ENCODE measurements at regions not wholly inside any gene's neighbourhood (a gene's known extent, or its start where the extent isn't known, plus 50 kb on each side); places are given as distances from the start of the nearest gene placed in this dataset.

DNA sequence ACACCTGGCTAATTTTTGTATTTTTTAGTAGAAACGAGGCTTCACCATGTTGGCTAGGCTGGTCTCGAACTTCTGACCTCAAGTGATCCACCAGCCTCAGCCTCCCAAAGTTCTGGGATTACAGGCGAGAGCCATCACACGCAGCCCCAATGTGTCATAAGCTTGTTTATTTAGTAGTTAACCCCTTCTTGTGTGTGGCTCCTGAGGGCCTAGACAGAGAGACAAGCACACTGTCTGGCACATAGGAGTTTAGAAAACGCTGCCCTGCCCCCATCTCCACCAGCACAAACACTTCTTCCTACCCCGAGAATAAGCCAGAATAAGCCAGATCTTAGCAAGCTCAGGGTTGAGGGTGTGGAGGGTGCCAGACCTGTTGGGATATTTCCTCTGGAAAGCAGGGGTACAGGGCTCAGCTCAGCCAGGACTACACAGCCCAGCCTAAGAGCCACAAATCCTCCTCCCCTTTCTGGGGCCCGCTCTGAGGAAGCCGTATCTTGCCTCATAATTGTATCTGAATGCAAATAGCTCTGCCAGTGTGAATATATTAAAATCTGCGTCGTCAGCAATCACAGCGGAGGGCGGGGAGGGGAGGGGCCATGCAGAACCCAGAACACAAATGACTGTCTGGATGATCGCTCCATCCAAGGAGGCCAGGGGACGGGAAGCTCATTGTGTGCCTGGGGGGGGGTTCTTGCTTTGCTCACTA, 247.3 kb downstream of the MN1 start:
- no peak overlapping the region for H3K4me2 ChIP-seq (ENCODE audit: insufficient read depth, low read length, poor library complexity, severe bottlenecking)
- peak overlapping the region; percentile 21 for H2BK5ac ChIP-seq (ENCODE audit: low read length)
- H3K36me3 ChIP-seq (replicated peaks in 1 of 2; ENCODE audit: control insufficient read depth in 2 of 2, insufficient read depth in 2 of 2, low read length in 2 of 2): no peaks in the 10 kb centered on the region
- no peaks in the 10 kb centered on the region for H3K79me1 ChIP-seq (ENCODE audit: low read depth, low read length)
- H4K8ac ChIP-seq (ENCODE audit: low read depth, low read length): no peak overlapping the region
- H3K4ac ChIP-seq (ENCODE audit: low read length): no peak overlapping the region
- peak overlapping the region; percentile 82 for H2AFZ ChIP-seq (ENCODE audit: low read length)
- DNase-seq (ENCODE audit: low spot score): no peak
- no peak overlapping the region for H3K27ac ChIP-seq (replicated peaks; ENCODE audit: low read length)
- H3K14ac ChIP-seq (ENCODE audit: low read length): no peak overlapping the region
- peaks cover 19 to 36% of the 10 kb centered on the region in 2 donors for H3K4me1 ChIP-seq (ENCODE audit: control insufficient read depth in 2 of 2, insufficient read depth in 1 of 2, low read depth in 1 of 2, low read length in 2 of 2)
- H2AK5ac ChIP-seq (ENCODE audit: low read depth, low read length): peak overlapping the region; percentile 52
- no peaks in the 10 kb centered on the region for H3K27me3 ChIP-seq (ENCODE audit: control insufficient read depth in 3 of 3, insufficient read depth in 3 of 3, low read depth in 1 of 3, low read length in 3 of 3)
- H3K9me3 ChIP-seq (replicated peaks in 1 of 2; ENCODE audit: control insufficient read depth in 2 of 2, insufficient read depth in 1 of 2, low read depth in 1 of 2, low read length in 2 of 2): peaks cover 0 to 8% of the 10 kb centered on the region in 2 donors
- H3K23ac ChIP-seq (ENCODE audit: low read depth, low read length, poor library complexity): no peak overlapping the region
- H3K4me3 ChIP-seq (ENCODE audit: low read length in 2 of 2): no peak overlapping the region
- peak overlapping the region; percentile 23 for H3K18ac ChIP-seq (ENCODE audit: low read length)
- WGBS, 2 donors (ENCODE audit: extremely low coverage in 2 of 2, insufficient read length in 2 of 2, insufficient replicate concordance in 1 of 2): no CpG with 5 or more reads among the region's 14 CpGs
- H3K9ac ChIP-seq (ENCODE audit: low read depth, low read length, poor library complexity): no peak overlapping the region
- H2BK12ac ChIP-seq (ENCODE audit: low read length): no peak overlapping the region
- H4K91ac ChIP-seq (ENCODE audit: low read depth, low read length, poor library complexity): no peak overlapping the region
- H2BK120ac ChIP-seq (ENCODE audit: low read depth, low read length): no peak overlapping the region
- peak overlapping the region; percentile 50 for H2BK15ac ChIP-seq (ENCODE audit: low read length)

DNA sequence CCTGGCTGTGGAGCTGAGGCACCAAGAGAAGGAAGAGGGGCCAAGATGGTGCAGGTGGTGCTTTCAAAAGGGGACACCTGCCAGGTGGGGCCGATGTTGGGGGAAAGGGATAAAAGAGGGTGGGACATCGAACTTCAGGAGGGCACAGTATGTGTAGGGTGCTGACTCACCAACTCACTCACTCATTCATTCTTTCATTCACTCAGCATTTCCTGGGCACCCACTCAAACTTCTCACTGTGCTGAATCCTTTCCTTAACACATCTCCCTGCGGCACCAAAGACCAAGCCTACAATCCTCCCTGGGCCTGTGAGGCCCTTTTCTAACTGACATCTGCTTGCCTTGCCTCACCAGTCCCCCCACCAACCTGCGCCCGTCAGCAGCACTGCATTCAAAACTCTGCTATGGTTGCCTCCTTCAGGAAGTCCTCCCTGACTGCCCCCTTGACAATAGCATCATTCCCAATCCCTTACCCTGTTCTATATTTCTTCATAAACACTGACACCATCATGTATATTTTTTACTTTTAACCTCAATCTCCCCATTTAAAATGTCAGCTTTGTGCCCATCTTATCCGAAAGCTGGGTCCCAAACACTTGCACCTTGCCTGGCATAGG, 246.6 kb downstream of the MN1 start:
- Histone ChIP-seq H3K4ac (ENCODE audit: low read length) (no peak overlapping the region), H3K14ac (ENCODE audit: low read length) (no peak overlapping the region), H3K18ac (ENCODE audit: low read length) (peak overlapping the region; percentile 38), H3K27me3 (ENCODE audit: control insufficient read depth in 3 of 3, insufficient read depth in 3 of 3, low read depth in 1 of 3, low read length in 3 of 3) (no peaks in the 10 kb centered on the region), H2BK15ac (ENCODE audit: low read length) (peak overlapping the region; percentile 50), H3K27ac (replicated peaks; ENCODE audit: low read length) (no peak overlapping the region), H2BK120ac (ENCODE audit: low read depth, low read length) (no peak overlapping the region), H3K9me3 (replicated peaks in 1 of 2; ENCODE audit: control insufficient read depth in 2 of 2, insufficient read depth in 1 of 2, low read depth in 1 of 2, low read length in 2 of 2) (peaks cover 0 to 8% of the 10 kb centered on the region in 2 donors), H2BK12ac (ENCODE audit: low read length) (no peak overlapping the region), H4K8ac (ENCODE audit: low read depth, low read length) (no peak overlapping the region), H2BK5ac (ENCODE audit: low read length) (peak overlapping the region; percentile 21), H3K9ac (ENCODE audit: low read depth, low read length, poor library complexity) (no peak overlapping the region), H2AK5ac (ENCODE audit: low read depth, low read length) (peak overlapping the region; percentile 52), H4K91ac (ENCODE audit: low read depth, low read length, poor library complexity) (peak overlapping the region; percentile 86), H3K4me1 (ENCODE audit: control insufficient read depth in 2 of 2, insufficient read depth in 1 of 2, low read depth in 1 of 2, low read length in 2 of 2) (peaks cover 19 to 39% of the 10 kb centered on the region in 2 donors), H3K4me3 (ENCODE audit: low read length in 2 of 2) (no peak overlapping the region), H2AFZ (ENCODE audit: low read length) (peak overlapping the region; percentile 82), H3K36me3 (replicated peaks in 1 of 2; ENCODE audit: control insufficient read depth in 2 of 2, insufficient read depth in 2 of 2, low read length in 2 of 2) (no peaks in the 10 kb centered on the region), H3K79me1 (ENCODE audit: low read depth, low read length) (no peaks in the 10 kb centered on the region), H3K4me2 (ENCODE audit: insufficient read depth, low read length, poor library complexity, severe bottlenecking) (no peak overlapping the region), H3K23ac (ENCODE audit: low read depth, low read length, poor library complexity) (no peak overlapping the region)
- no peak for DNase-seq (ENCODE audit: low spot score)
- WGBS, 2 donors (ENCODE audit: extremely low coverage in 2 of 2, insufficient read length in 2 of 2, insufficient replicate concordance in 1 of 2): no CpG with 5 or more reads among the region's 6 CpGs

DNA sequence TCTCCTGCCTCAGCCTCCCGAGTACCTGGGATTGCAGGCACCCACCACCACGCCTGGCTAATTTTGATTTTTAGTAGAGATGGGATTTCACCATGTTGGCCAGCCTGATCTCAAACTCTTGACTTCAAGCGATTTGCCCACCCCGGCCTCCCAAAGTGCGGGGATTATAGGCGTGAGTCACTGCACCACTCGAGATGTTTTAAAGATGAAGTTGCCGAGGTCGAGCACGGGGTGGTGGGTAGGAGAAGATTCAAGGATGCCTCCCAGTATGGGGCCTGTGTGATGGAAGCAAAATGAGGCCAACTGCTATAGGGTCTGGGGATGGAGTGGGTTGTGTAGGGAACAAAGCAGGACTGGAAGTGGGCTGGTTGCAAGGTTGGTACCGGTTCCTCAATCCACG, 245.2 kb downstream of the MN1 start:
- H3K36me3 ChIP-seq (replicated peaks in 1 of 2; ENCODE audit: control insufficient read depth in 2 of 2, insufficient read depth in 2 of 2, low read length in 2 of 2): no peaks in the 10 kb centered on the region
- no peaks in the 10 kb centered on the region for H3K79me1 ChIP-seq (ENCODE audit: low read depth, low read length)
- no peak overlapping the region for H2BK15ac ChIP-seq (ENCODE audit: low read length)
- no peak overlapping the region for H3K9ac ChIP-seq (ENCODE audit: low read depth, low read length, poor library complexity)
- no peak overlapping the region for H2BK12ac ChIP-seq (ENCODE audit: low read length)
- H4K8ac ChIP-seq (ENCODE audit: low read depth, low read length): no peak overlapping the region
- peaks cover 0 to 8% of the 10 kb centered on the region in 2 donors for H3K9me3 ChIP-seq (replicated peaks in 1 of 2; ENCODE audit: control insufficient read depth in 2 of 2, insufficient read depth in 1 of 2, low read depth in 1 of 2, low read length in 2 of 2)
- no peak overlapping the region for H2BK120ac ChIP-seq (ENCODE audit: low read depth, low read length)
- H2AK5ac ChIP-seq (ENCODE audit: low read depth, low read length): no peak overlapping the region
- no peak overlapping the region for H3K23ac ChIP-seq (ENCODE audit: low read depth, low read length, poor library complexity)
- DNase-seq (ENCODE audit: low spot score): no peak
- no peaks in the 10 kb centered on the region for H3K27me3 ChIP-seq (ENCODE audit: control insufficient read depth in 3 of 3, insufficient read depth in 3 of 3, low read depth in 1 of 3, low read length in 3 of 3)
- no peak overlapping the region for H2AFZ ChIP-seq (ENCODE audit: low read length)
- H3K4me1 ChIP-seq (ENCODE audit: control insufficient read depth in 2 of 2, insufficient read depth in 1 of 2, low read depth in 1 of 2, low read length in 2 of 2): peaks cover 18 to 51% of the 10 kb centered on the region in 2 donors
- H4K91ac ChIP-seq (ENCODE audit: low read depth, low read length, poor library complexity): no peak overlapping the region
- no CpG with 5 or more reads among the region's 12 CpGs for WGBS, 2 donors (ENCODE audit: extremely low coverage in 2 of 2, insufficient read length in 2 of 2, insufficient replicate concordance in 1 of 2)
- H3K4me2 ChIP-seq (ENCODE audit: insufficient read depth, low read length, poor library complexity, severe bottlenecking): no peak overlapping the region
- no peak overlapping the region for H3K4me3 ChIP-seq (ENCODE audit: low read length in 2 of 2)
- no peak overlapping the region for H3K4ac ChIP-seq (ENCODE audit: low read length)
- H2BK5ac ChIP-seq (ENCODE audit: low read length): no peak overlapping the region
- peak overlapping the region; percentile 49 for H3K18ac ChIP-seq (ENCODE audit: low read length)
- H3K27ac ChIP-seq (replicated peaks; ENCODE audit: low read length): no peak overlapping the region
- H3K14ac ChIP-seq (ENCODE audit: low read length): no peak overlapping the region

DNA sequence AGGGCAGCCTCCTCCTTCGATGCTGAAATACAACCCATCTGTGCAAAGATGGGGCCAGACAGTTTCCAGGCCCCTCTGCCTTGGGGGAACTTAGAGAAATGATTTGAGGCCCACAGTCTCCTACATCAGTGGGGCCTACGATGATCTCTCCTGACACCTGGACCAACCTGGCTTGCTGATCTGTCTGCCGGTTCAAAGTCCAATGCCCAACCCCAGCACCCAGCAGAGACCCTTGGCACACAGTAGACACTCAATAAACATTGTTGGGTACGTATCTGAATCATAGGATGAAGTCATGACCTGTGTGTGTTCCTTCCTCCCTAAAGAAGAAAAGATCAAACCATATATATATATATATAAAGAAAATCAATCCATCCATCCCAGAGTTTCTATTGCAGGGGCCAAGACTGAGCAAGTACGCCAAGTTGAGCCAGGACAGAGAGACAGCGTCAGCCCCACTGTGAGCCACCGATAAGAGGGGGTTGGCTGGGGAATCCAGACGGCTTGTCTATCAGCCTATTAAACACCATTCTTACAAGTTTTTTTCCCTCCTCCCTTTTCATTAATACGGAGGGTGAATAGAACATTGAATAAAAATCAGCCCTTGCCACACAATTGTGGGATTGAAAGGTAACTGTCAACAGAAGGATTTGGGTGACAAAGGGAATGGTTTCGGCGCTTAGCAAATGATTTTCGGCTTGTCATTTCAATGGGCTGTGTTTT, 244.1 kb downstream of the MN1 start:
- no peak for DNase-seq (ENCODE audit: low spot score)
- no peak overlapping the region for H3K4ac ChIP-seq (ENCODE audit: low read length)
- H2BK5ac ChIP-seq (ENCODE audit: low read length): no peak overlapping the region
- H2BK120ac ChIP-seq (ENCODE audit: low read depth, low read length): no peak overlapping the region
- H3K79me1 ChIP-seq (ENCODE audit: low read depth, low read length): no peaks in the 10 kb centered on the region
- no peak overlapping the region for H3K9ac ChIP-seq (ENCODE audit: low read depth, low read length, poor library complexity)
- H3K18ac ChIP-seq (ENCODE audit: low read length): peak overlapping the region; percentile 61
- no peak overlapping the region for H4K91ac ChIP-seq (ENCODE audit: low read depth, low read length, poor library complexity)
- H3K4me2 ChIP-seq (ENCODE audit: insufficient read depth, low read length, poor library complexity, severe bottlenecking): no peak overlapping the region
- no peak overlapping the region for H3K27ac ChIP-seq (replicated peaks; ENCODE audit: low read length)
- H3K4me1 ChIP-seq (ENCODE audit: control insufficient read depth in 2 of 2, insufficient read depth in 1 of 2, low read depth in 1 of 2, low read length in 2 of 2): peaks cover 20 to 54% of the 10 kb centered on the region in 2 donors
- H2BK15ac ChIP-seq (ENCODE audit: low read length): no peak overlapping the region
- H3K9me3 ChIP-seq (replicated peaks in 1 of 2; ENCODE audit: control insufficient read depth in 2 of 2, insufficient read depth in 1 of 2, low read depth in 1 of 2, low read length in 2 of 2): peaks cover 0 to 8% of the 10 kb centered on the region in 2 donors
- H2BK12ac ChIP-seq (ENCODE audit: low read length): no peak overlapping the region
- H3K4me3 ChIP-seq (ENCODE audit: low read length in 2 of 2): no peak overlapping the region
- H4K8ac ChIP-seq (ENCODE audit: low read depth, low read length): no peak overlapping the region
- no peak overlapping the region for H2AK5ac ChIP-seq (ENCODE audit: low read depth, low read length)
- H3K23ac ChIP-seq (ENCODE audit: low read depth, low read length, poor library complexity): no peak overlapping the region
- no peaks in the 10 kb centered on the region for H3K36me3 ChIP-seq (replicated peaks in 1 of 2; ENCODE audit: control insufficient read depth in 2 of 2, insufficient read depth in 2 of 2, low read length in 2 of 2)
- H2AFZ ChIP-seq (ENCODE audit: low read length): peak overlapping the region; percentile 55
- WGBS, 2 donors (ENCODE audit: extremely low coverage in 2 of 2, insufficient read length in 2 of 2, insufficient replicate concordance in 1 of 2): no CpG with 5 or more reads among the region's 12 CpGs
- H3K14ac ChIP-seq (ENCODE audit: low read length): no peak overlapping the region
- H3K27me3 ChIP-seq (ENCODE audit: control insufficient read depth in 3 of 3, insufficient read depth in 3 of 3, low read depth in 1 of 3, low read length in 3 of 3): no peaks in the 10 kb centered on the region

Measured in neuronal stem cell (in vitro differentiated cells).